ELR (cell line): ENCODE measurements at regions not wholly inside any gene's neighbourhood (a gene's known extent, or its start where the extent isn't known, plus 50 kb on each side); places are given as distances from the start of the nearest gene placed in this dataset.
"Not testable (repeated sequence)": the region's sequence is repeated elsewhere in the genome, so short reads cannot be mapped to it uniquely, and the experiment has no call there.

Experiments
- DNase-seq: peaks from one replicate; pipeline ENCODE4 v3.0.0-alpha.2; 2015; ENCODE audit warnings: low read depth

- DNase-seq, result not testable (repeated sequence)
These were observed 543.3 kb downstream of the PRIM2 start for GRCh38 chr6:57860481-57861315.

GRCh38 chr6:57870083-57870482 lies 552.7 kb downstream of the PRIM2 start:
- DNase-seq, result peak; percentile 20

- DNase-seq, result not testable (repeated sequence)
These were observed 556.0 kb downstream of the PRIM2 start for GRCh38 chr6:57873424-57873823.

- DNase-seq, result not testable (repeated sequence)
These were observed 559.2 kb downstream of the PRIM2 start for GRCh38 chr6:57876659-57877058.

- DNase-seq, result not testable (repeated sequence)
These were observed 560.3 kb downstream of the PRIM2 start for GRCh38 chr6:57877729-57878128.

GRCh38 chr6:57878792-57879191 lies 561.4 kb downstream of the PRIM2 start:
- not testable (repeated sequence) for DNase-seq

- not testable (repeated sequence) for DNase-seq
These were observed 581.4 kb downstream of the PRIM2 start for GRCh38 chr6:57898850-57899249.

- DNase-seq, result not testable (repeated sequence)
These were observed 583.4 kb downstream of the PRIM2 start for GRCh38 chr6:57900687-57901399.

- DNase-seq, result peak; percentile 3
These were observed 584.0 kb downstream of the PRIM2 start for GRCh38 chr6:57901445-57901844.

- not testable (repeated sequence) for DNase-seq
These were observed 586.9 kb downstream of the PRIM2 start for GRCh38 chr6:57904356-57904755.

GRCh38 chr6:57915300-57915699 lies 597.9 kb downstream of the PRIM2 start:
- not testable (repeated sequence) for DNase-seq

GRCh38 chr6:57942966-57943365 lies 625.5 kb downstream of the PRIM2 start:
- not testable (repeated sequence) for DNase-seq

GRCh38 chr6:57946084-57946768 lies 628.8 kb downstream of the PRIM2 start:
- peak; percentile 0 for DNase-seq

GRCh38 chr6:57946769-57947091 lies 629.3 kb downstream of the PRIM2 start:
- not testable (repeated sequence) for DNase-seq

- DNase-seq, result not testable (repeated sequence)
These were observed 631.1 kb downstream of the PRIM2 start for GRCh38 chr6:57948481-57948880.

GRCh38 chr6:57950430-57950829 lies 633.0 kb downstream of the PRIM2 start:
- not testable (repeated sequence) for DNase-seq

- not testable (repeated sequence) for DNase-seq
These were observed 649.3 kb downstream of the PRIM2 start for GRCh38 chr6:57966757-57967156.

GRCh38 chr6:57971956-57972355 lies 654.5 kb downstream of the PRIM2 start:
- DNase-seq, result not testable (repeated sequence)

GRCh38 chr6:57974653-57975052 lies 657.2 kb downstream of the PRIM2 start:
- no peak for DNase-seq

- DNase-seq, result not testable (repeated sequence)
These were observed 657.7 kb downstream of the PRIM2 start for GRCh38 chr6:57975127-57975526.

- not testable (repeated sequence) for DNase-seq
These were observed 658.9 kb downstream of the PRIM2 start for GRCh38 chr6:57976371-57976770.

- DNase-seq, result peak; percentile 37
These were observed 666.2 kb downstream of the PRIM2 start for GRCh38 chr6:57983603-57984002.

- not testable (repeated sequence) for DNase-seq
These were observed 667.1 kb downstream of the PRIM2 start for GRCh38 chr6:57984575-57984974.
